RWPE1 (cell line): ENCODE measurements at regions not wholly inside any gene's neighbourhood (a gene's known extent, or its start where the extent isn't known, plus 50 kb on each side); places are given as distances from the start of the nearest gene placed in this dataset.

Source experiments
- CTCF ChIA-PET: fragments of 350-600 bp; sonication (Branson Sonifier 250); formaldehyde crosslinking; extraction: SDS; loops from one replicate; lab custom pipeline; 2021; lab: Yijun Ruan, JAX
- POLR2A ChIA-PET: fragments of 400-600 bp; formaldehyde crosslinking; extraction: SDS; loops from one replicate; lab custom pipeline; 2020; ENCODE audit warnings: antibody characterized with exemption; ENCODE audit not compliant: low non-redundant PET; lab: Yijun Ruan, JAX
- DNase-seq: peaks from one replicate; pipeline ENCODE4 v3.0.0; 2012; ENCODE audit warnings: low spot score
- H3K27ac ChIP-seq: fragments of 450-650 bp; 2 replicates; pipeline ENCODE4 v1.5.1; 2017
- TF ChIP-seq, protein P1 (sequence below): fragments of 450-650 bp; conservative IDR thresholded peaks from 2 replicates; pipeline ENCODE4 v1.5.1; 2017; ENCODE audit warnings: low read depth, mild to moderate bottlenecking

DNA sequence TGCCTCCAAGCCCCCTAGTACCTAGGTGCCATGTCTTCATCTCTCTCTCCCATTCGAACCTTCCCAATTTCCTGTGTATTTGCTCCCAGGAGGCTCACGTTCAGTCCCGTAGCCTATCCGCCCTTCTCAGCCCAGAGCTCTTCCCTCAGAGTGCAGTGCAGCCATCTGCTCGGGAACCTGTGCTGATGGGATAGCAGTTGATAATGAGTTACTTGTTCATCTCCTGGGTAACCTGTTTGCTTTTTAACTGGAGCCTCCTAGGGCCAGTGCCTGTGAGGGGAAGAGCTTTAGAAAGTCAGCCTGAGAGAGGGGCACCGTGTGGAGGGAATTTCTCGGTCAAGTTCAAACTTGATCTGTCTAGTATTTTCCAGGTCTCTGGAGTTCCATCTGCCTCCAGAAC is 229.8 kb upstream of the IL12B start:
- POLR2A ChIA-PET, result no interaction called here
- TF ChIP-seq, protein P1, sequence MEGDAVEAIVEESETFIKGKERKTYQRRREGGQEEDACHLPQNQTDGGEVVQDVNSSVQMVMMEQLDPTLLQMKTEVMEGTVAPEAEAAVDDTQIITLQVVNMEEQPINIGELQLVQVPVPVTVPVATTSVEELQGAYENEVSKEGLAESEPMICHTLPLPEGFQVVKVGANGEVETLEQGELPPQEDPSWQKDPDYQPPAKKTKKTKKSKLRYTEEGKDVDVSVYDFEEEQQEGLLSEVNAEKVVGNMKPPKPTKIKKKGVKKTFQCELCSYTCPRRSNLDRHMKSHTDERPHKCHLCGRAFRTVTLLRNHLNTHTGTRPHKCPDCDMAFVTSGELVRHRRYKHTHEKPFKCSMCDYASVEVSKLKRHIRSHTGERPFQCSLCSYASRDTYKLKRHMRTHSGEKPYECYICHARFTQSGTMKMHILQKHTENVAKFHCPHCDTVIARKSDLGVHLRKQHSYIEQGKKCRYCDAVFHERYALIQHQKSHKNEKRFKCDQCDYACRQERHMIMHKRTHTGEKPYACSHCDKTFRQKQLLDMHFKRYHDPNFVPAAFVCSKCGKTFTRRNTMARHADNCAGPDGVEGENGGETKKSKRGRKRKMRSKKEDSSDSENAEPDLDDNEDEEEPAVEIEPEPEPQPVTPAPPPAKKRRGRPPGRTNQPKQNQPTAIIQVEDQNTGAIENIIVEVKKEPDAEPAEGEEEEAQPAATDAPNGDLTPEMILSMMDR, result no peak
- DNase-seq, result no peak
- CTCF ChIA-PET, result no interaction called here
- H3K27ac ChIP-seq, result no peak overlapping the region

DNA sequence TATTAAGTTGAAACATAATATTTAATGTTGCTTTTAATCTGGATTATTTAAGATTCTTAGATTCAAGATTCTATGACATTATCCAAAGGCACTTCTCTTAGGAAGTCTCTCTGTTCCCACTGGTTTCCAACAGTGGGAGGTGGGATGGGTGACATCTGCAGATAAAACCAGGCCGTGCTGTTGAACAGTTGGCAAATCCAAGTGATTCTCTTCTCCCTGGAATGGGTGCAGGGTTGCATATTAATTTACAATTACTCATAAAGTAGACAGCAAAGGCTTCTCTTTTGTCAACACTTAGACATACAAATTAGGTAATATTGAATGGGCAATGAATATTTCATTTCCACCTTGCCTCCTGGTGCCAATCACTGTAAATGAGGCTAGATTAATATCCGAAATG is 233.7 kb upstream of the IL12B start:
- H3K27ac ChIP-seq, result no peak overlapping the region
- CTCF ChIA-PET, result interaction anchor here (0.7 kb wide), 1 partner anchor 352 kb away, joined by 3 read pairs; the partner anchor contains the start of gene ADRA1B
- TF ChIP-seq, protein P1, result no peak

DNA sequence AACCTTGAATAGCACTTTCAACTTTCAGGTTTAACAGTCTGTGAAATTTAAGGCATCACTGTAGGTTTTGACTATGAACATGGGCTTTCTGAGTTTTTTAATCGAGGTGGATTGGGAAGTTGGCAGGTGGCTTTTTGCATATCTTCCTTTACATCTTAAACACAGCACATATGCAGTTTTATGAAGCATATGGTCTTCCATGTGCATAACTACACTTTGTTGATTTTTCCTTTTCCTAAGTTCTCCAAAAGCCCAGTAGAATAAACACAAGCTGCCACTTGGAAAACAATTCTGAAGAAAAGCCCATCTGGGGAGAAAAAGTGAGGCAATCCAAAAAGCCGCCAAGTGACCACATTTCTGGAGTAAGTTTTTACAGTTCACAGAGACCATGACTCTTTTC is 236.5 kb upstream of the IL12B start:
- no peak for DNase-seq
- ChIA-PET CTCF (interaction anchor here (1.5 kb wide), 1 partner anchor 350 kb away, joined by 9 read pairs; the partner anchor contains the start of gene ADRA1B), POLR2A (no interaction called here)
- TF ChIP-seq, protein P1, result no peak
- H3K27ac ChIP-seq, result no peak overlapping the region

More for the DNA sequence above, 233.7 kb upstream of the IL12B start:
- POLR2A ChIA-PET, result no interaction called here
- DNase-seq, result no peak

DNA sequence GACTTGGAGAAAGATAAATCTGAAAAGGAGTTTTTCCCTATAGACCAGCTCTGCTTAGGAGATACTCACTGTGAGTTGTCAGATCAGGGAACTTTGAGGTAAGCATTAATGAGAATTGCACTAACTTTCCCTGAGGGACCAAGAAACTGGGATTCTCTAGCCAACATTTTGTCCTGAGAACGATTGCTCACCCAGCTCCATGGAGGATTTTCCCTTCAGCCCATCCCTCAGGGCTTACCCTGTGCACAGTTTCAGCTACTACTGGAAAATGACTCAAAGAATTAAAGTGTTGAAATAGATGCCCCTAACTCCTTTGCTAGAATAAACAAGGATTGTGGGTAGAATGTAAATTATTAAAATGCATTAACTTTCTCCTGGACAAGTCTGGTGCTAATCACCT is 237.2 kb upstream of the IL12B start:
- POLR2A ChIA-PET, result no interaction called here
- no peak overlapping the region for H3K27ac ChIP-seq
- TF ChIP-seq, protein P1, result no peak
- DNase-seq, result no peak
- CTCF ChIA-PET, result interaction anchor here (0.7 kb wide), 1 partner anchor 17 kb away, joined by 3 read pairs; no protein-coding TSS in a partner anchor

DNA sequence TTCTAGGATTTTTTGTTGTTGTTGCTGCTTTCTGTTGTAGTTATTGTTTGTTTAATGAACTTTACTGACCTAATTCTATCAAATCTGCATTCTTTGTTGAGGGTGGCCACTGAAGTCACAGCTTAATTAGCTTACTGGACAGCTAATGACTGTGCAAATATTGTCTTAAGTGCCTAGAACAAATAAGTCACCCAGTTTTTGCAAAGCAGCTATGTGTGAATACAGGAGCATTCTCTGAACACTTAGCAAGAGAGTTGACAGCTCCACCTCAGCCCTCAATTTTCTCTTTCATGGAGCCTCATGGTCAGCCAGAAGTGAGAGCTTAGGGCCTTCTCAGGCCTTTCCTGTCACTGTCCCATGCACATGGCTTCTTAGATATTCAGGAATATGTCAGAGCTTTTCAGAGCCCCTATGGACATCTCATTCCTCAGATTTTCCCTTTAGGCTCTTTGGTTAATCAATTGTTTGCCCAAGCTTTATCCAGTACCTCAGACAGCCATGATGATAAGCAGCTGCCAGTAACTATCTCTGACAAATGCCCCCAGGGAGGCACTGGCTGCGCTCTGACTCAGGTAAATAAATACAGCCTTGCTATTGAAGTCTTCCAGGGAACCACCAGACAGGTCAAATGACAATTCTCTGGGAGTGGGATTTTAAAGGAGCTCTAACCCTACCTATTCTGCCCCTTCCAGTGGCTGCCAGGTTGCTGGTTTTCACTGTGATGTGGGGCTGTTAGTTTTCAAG is 241.4 kb upstream of the IL12B start:
- TF ChIP-seq, protein P1, result no peak
- DNase-seq, result peak; percentile 25
- no peak overlapping the region for H3K27ac ChIP-seq
- ChIA-PET POLR2A (interaction anchor here (0.6 kb wide), 1 partner anchor 77 kb away, joined by 4 read pairs; no protein-coding TSS in a partner anchor), CTCF (interaction anchor here (1.0 kb wide), 1 partner anchor 10 kb away, joined by 8 read pairs; no protein-coding TSS in a partner anchor)

DNA sequence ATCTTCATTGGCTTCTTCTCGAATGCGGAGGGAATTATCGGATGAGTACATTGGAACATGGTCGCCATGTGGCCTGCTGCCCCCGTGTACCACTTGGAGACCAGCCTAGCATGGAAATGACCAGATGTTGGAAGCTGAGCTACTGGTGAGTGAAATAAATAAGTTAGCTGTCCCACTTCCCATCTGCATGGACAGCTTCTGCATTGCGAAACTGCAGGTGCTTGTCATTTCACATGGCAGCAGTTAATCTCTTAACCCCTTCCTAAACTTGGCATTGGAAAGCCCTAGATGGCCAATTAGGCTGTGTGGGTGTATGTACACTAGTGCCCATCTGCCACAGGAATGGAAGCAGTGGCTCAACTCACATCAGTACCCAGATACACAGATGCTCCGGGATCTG is 246.6 kb upstream of the IL12B start:
- TF ChIP-seq, protein P1, result no peak
- DNase-seq, result no peak
- CTCF ChIA-PET, result no interaction called here
- POLR2A ChIA-PET, result no interaction called here
- H3K27ac ChIP-seq, result no peak overlapping the region
